SW480 (cell line): ENCODE measurements at regions not wholly inside any gene's neighbourhood (a gene's known extent, or its start where the extent isn't known, plus 50 kb on each side); places are given as distances from the start of the nearest gene placed in this dataset.

Experiments
- DNase-seq: peaks from one replicate; pipeline ENCODE4 v3.0.0-alpha.2; 2016; ENCODE audit warnings: low spot score

- no peak for DNase-seq
Observed at GRCh38 chr16:74031551-74031950, 265.1 kb upstream of the PSMD7 start.

GRCh38 chr16:74030000-74030706, 266.5 kb upstream of the PSMD7 start:
- DNase-seq: no peak

GRCh38 chr16:74029115-74029792, 267.4 kb upstream of the PSMD7 start:
- DNase-seq: peak; percentile 58

GRCh38 chr16:74026373-74027281, 270.0 kb upstream of the PSMD7 start:
- DNase-seq: no peak

- no peak for DNase-seq
Observed at GRCh38 chr16:74024953-74025352, 271.7 kb upstream of the PSMD7 start.

GRCh38 chr16:74020095-74020670, 276.4 kb upstream of the PSMD7 start:
- no peak for DNase-seq

- no peak for DNase-seq
Observed at GRCh38 chr16:74019612-74020011, 277.0 kb upstream of the PSMD7 start.

GRCh38 chr16:74015953-74016352, 280.7 kb upstream of the PSMD7 start:
- no peak for DNase-seq

- DNase-seq: no peak
Observed at GRCh38 chr16:73998707-73999106, 297.9 kb upstream of the PSMD7 start.

GRCh38 chr16:73997971-73998370, 298.6 kb upstream of the PSMD7 start:
- DNase-seq: no peak

- no peak for DNase-seq
Observed at GRCh38 chr16:73997340-73997711, 299.3 kb upstream of the PSMD7 start.

- no peak for DNase-seq
Observed at GRCh38 chr16:73996624-73997339, 299.8 kb upstream of the PSMD7 start.

GRCh38 chr16:73993878-73994277, 302.7 kb upstream of the PSMD7 start:
- no peak for DNase-seq

- DNase-seq: no peak
Observed at GRCh38 chr16:73978407-73978784, 318.2 kb upstream of the PSMD7 start.

- DNase-seq: no peak
Observed at GRCh38 chr16:73976644-73977043, 320.0 kb upstream of the PSMD7 start.

- no peak for DNase-seq
Observed at GRCh38 chr16:73973174-73973573, 323.4 kb upstream of the PSMD7 start.

GRCh38 chr16:73966851-73967250, 329.8 kb upstream of the PSMD7 start:
- no peak for DNase-seq

- DNase-seq: no peak
Observed at GRCh38 chr16:73965591-73965990, 331.0 kb upstream of the PSMD7 start.

GRCh38 chr16:73956587-73957494, 339.8 kb upstream of the PSMD7 start:
- peak; percentile 47 for DNase-seq

GRCh38 chr16:73955702-73956101, 340.9 kb upstream of the PSMD7 start:
- no peak for DNase-seq

GRCh38 chr16:73955255-73955654, 341.4 kb upstream of the PSMD7 start:
- no peak for DNase-seq
